CD4-positive, alpha-beta T cell treated with Interleukin-6 at 100 ng/mL for 8 hours (primary cell): ENCODE measurements at regions not wholly inside any gene's neighbourhood (a gene's known extent, or its start where the extent isn't known, plus 50 kb on each side); places are given as distances from the start of the nearest gene placed in this dataset.
"Not testable (repeated sequence)": the region's sequence is repeated elsewhere in the genome, so short reads cannot be mapped to it uniquely, and the experiment has no call there.

ENCODE experiments used
- DNase-seq: peaks from one replicate; pipeline ENCODE4 v3.0.0-alpha.2; 2020; ENCODE audit warnings: mixed read lengths, low spot score

DNA sequence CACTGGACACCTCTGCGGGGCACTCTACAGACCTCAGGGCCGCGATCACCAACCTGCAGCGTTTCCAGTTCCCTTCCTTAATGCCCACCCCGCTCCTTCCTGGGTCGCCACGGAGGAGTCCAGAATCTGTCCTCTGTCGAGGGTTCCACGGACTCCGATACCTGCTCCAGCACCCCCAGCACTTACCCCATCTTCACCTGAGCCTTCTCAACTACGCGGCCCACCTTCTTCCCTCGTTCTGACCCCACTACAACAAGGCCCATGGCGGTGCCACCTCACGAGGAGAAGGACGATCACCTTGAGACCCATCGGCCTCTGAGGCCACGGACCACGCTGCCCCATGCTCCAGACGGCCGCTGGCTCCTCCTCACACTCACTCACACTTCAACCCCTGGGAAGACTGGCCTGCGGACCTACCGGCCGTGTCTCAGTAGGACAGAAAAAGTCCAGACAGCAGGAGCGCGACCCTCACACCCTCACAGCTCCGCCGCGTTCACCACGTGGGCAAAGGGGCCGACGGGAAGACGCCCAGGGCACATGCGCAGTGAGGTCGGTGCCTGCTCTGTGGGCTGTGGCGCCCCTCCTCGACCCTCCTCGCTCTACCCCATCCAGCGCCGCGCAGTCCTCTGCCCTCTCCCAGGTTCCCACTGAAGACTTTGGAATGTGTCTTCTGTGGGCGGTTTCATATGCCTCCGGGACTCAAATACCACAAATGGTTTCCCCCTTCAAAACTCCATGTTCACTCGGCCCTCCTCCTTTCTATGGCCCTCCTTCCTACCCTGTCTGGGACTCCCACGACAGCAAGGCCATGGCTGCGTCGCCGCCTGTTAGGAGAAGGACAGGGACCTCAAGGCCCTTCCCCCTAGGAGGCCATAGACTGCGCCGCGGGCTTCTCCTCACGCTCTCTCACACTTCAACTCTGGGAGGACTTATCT is 193.9 kb upstream of the PHF14 start:
- DNase-seq = no peak

GRCh38 chr7:10780400-10780747 is 193.3 kb upstream of the PHF14 start:
- no peak for DNase-seq

DNA sequence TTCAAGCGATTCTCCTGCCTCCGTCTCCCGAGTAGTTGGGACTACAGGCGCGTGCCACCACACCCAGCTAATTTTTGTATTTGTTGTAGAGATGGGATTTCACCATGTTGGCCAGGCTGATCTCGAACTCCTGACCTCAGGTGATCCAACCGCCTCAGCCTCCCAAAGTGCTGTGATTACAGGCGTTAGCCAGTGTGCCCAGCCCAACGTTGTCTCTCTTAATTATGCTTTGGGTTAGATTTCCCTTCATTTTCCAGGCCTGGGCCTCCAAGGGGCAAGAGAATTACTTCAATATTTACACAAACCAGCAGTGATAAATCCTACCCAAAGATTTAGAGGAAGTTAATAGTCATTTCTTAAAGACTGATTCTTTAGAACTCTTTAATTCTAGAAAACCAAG is 186.7 kb upstream of the PHF14 start:
- not testable (repeated sequence) for DNase-seq

DNA sequence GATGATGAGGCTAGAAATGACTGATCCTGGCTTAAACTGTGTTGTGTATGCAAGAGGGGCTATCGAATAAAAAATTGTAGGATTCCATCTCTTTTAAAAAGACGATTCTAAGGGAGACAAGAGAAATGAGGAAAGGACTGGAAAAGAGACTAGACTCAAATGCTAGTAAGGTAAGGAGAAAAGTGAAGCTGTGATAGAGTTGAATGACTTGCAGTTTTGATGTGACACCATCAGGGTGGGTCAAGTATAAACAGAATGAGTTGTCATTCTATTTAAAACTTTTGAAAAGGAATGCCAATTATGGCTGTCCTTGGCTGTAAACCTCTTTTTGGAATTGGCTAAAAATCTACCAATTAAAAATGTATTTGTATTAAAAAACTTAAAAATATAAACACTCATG is 184.5 kb upstream of the PHF14 start:
- DNase-seq = no peak

DNA sequence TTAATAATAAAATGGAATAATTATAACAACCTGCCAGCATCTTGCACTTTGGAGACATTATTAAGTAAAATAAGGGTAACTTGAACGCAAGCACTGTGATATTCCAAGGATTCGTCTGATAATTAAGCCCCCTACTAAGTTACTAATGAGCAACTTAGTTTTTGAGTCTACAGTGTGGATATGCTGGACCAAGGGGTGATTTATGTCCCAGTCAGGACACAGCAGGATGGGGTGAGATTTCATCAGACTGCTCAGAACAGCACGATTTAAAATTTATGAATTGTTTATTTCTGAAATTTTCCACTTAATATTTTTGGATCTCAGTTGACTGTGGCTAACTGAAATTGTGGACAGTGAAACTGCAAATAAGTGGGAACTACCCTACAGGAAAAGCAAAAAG is 182.8 kb upstream of the PHF14 start:
- DNase-seq = no peak

- DNase-seq = no peak
Observed at GRCh38 chr7:10793995-10794775, 179.5 kb upstream of the PHF14 start.

GRCh38 chr7:10797157-10797556 is 176.5 kb upstream of the PHF14 start:
- no peak for DNase-seq

DNA sequence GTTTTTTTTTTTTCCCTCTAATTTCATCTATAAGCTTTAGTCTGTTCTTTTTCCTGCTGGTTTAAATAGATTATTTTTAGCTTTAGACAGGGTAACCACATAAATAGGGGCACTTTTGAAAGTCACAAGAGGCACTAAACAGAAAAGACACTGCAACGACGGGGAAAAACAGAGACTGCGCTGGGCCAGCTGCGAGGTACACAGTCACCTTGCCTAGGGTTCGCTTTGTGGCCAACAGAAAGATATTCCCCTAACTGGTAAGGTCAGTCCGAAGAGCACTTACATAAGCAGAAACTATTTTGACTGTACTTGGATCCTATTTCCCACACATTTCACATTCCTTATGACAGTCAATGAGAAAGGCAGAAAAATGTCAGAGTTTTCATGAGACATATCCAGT is 175.6 kb upstream of the PHF14 start:
- DNase-seq = no peak

DNA sequence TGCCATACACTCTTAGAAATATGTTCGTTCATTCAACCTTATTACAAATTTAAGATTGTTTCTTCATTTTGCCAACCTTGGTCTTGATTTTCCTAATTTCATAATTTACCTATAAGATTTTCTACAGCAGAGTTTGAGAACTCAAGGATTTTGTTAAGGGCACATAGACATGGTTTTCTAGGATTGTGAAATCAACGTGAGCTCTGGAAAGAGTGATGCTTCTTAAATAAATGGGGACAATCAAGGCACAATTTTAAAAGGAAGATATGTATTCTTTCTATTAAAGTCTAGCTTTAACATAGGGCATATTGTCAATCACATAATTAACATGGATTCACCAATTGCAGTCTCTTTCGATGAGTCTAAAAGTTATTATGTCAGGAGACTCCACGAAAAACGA is 174.2 kb upstream of the PHF14 start:
- no peak for DNase-seq

DNA sequence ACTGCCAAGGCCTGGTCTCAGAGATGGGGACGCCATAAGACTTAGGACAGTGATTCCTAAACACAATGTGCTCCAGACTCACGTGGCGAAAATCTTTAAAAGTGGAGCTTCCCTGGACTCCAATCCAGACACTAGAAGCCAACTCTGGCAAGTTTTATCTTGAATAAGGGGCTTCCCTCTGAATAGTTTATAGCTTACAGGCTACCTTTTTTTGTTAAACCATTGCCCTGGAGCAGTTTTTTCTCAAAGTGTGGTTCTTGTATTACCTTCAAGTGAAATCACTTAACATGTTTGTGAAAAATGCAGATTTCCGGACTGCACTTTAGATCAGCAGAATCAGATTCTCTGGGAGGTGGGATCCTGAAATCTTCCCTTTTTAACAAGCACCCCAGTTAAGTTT is 171.7 kb upstream of the PHF14 start:
- no peak for DNase-seq

DNA sequence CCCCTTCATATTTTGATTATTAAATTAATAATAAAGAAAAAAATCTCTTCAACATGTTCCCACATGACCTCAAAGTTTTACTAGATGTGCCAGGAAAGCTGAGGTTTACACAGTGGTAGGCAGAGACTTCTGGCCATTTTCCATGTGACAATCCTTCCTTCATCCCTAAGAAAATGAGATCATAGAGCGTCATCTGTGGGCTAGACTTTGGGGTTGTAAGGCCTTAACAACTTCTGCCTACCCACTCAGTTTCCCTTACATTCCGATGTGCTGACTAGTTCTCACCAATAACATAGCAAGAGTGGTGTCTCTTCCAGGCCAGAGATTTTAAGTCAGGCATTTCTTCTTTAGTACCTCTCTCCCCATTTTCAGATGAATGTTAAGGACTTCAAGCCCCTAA is 171.1 kb upstream of the PHF14 start:
- no peak for DNase-seq

DNA sequence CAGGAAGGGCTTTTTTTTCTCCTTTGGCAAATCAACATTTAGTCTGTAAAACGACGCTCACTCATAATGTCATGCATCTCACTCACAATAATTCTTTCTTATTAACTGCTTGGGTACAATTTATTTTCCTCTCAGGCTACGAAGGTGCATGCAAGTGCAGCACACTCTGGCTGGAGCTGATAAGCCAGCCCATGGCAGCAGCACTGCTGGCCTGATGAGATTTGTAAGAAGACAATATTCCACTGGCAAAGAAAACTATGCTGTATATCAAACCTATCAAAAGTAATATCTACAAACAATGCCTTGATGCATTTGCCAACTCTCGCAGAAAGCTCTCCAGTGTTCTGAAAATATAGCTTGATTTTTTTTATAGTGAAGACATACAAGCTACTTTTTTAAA is 170.0 kb upstream of the PHF14 start:
- DNase-seq = no peak

GRCh38 chr7:10804770-10805169 is 168.9 kb upstream of the PHF14 start:
- no peak for DNase-seq

- no peak for DNase-seq
Observed at GRCh38 chr7:10815546-10815945, 158.1 kb upstream of the PHF14 start.

DNA sequence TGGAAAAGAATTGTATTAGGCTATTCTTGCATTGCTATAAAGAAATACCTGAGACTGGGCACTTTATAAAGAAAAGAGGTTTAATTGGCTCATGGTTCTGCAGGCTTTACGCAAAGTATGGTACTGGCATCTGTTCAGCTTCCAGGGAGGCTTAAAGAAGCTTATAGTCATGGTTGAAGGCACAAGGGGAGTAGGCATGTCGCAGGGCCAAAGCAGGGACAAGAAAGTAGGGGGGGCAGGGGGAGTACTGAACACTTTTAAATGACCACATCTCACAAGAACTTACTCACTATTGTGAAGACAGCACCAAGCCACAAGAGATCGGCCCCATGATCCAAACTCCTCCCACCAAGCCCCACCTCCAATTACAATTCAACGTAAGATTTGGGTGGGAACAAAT is 152.5 kb upstream of the PHF14 start:
- DNase-seq = no peak

DNA sequence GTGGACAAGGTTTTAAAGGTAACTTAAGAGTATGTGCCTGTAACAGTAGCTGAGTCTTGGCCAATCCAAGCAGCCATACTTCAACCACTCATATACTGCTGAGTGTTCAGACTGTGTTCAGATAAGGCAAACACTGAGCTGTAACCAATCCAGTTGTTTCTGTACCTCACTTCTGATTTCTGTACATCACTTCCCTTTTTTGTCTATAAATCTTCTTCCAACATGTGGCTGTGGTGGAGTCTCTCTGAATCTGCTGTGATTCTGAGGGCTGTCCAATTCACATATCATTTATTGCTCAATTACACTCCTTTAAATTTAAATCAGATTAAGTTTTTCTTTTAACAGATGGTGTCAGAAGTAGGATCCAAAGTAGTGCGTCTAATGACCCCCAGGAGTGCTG is 149.5 kb upstream of the PHF14 start:
- no peak for DNase-seq

GRCh38 chr7:10838228-10838627 is 135.4 kb upstream of the PHF14 start:
- DNase-seq = no peak

DNA sequence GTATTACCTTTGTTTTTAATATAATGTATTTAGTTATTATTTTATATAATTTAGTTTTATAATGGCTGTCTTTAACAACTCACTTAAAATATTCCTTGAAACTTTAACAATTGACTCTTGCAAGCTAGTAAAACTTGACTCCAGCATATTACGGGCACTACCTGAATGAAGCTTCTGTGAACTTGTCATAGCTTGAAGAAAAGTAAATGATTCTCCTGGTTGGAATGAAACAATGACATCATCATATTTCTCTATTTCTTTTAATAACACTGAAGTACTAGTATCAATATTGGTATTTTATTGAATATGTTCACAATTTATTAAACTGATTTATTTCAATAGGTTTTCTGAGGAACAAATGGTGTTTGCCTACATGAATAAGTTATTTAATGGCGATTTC is 128.4 kb upstream of the PHF14 start:
- no peak for DNase-seq

DNA sequence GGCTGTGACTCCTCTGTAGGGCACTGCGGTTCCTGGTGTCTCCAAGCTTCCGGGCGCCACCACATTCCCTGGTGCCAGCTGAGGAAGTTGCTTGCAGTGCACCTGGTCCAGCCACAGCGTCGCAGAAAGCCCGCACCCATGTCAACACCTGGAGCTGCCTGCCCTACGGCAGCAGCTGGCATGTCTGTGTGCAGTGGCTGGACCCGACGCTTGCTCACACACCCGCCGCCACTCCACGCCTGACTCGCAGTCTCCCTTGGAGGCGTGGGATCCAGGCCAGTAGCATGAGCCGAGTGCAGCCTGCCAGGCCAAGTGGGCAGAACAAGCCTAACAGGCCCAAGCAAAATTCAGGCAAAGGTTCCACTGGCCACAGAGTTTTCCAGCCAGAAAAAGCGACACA is 118.1 kb upstream of the PHF14 start:
- DNase-seq = no peak

- no peak for DNase-seq
Observed at GRCh38 chr7:10860516-10860915, 113.2 kb upstream of the PHF14 start.

DNA sequence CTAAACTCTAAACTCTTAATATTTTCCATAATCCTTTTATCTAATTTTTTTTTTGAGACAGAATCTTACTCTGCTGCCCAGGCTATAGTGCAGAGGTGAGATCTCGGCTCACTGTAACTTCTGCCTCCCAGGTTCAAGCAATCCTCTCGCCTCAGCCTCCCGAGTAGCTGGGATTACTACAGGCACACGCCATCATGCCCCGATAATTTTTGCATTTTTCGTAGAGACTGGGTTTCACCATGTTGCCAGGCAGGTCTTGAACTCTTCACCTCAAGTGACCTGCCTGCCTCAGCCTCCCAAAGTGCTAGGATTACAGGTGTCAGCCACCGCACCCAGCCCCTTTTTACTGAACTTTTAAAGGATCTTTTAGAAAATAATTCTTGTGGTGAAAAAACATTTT is 110.2 kb upstream of the PHF14 start:
- no peak for DNase-seq

GRCh38 chr7:10874666-10875065 is 99.0 kb upstream of the PHF14 start:
- DNase-seq = no peak

DNA sequence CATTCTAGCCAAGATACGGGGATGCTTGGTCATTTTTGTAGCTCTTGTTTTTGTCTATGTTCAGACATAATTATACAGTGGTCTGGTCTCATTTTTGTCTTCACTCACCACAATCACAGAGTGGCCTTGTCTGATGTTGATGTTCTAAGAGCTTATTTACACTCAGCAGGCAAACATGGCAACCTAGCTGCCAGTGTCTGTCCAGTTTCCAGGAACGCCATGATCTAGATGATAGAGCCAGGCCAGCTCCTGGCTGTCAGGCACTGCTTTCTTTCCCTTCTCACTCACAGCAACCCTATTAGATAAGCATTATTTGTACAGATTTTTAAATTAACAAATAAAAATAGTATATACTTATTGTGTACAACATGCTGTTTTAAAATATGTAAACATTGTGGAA is 98.6 kb upstream of the PHF14 start:
- no peak for DNase-seq

- DNase-seq = peak; percentile 4
Observed at GRCh38 chr7:10888861-10889260, 84.8 kb upstream of the PHF14 start.
